Fibroblast of pulmonary artery (primary cell): ENCODE measurements at regions not wholly inside any gene's neighbourhood (a gene's known extent, or its start where the extent isn't known, plus 50 kb on each side); places are given as distances from the start of the nearest gene placed in this dataset.

ENCODE experiments used
- DNase-seq: peaks from one replicate; pipeline ENCODE4 v3.0.0-alpha.2; 2010; ENCODE audit warnings: low read depth
- H3K4me3 ChIP-seq: replicated peaks from 2 replicates; pipeline ENCODE4 v1.5.1; 2011; ENCODE audit warnings: low read depth, mild to moderate bottlenecking, control low read depth, low read length, moderate library complexity
- CTCF ChIP-seq: IDR thresholded peaks from 2 replicates; pipeline ENCODE4 v1.5.1; 2011; ENCODE audit warnings: mild to moderate bottlenecking, control low read depth, low read length, inconsistent platforms; ENCODE audit errors: missing control alignments

- DNase-seq = no peak
- TF ChIP-seq CTCF = no peak
- no peak overlapping the region for H3K4me3 ChIP-seq
Observed at GRCh38 chr6:3594201-3594600, 137.4 kb upstream of the SLC22A23 start.

- no peak for DNase-seq
- TF ChIP-seq CTCF = no peak
- H3K4me3 ChIP-seq = no peak overlapping the region
Observed at GRCh38 chr6:3593161-3593560, 136.3 kb upstream of the SLC22A23 start.

- no peak overlapping the region for H3K4me3 ChIP-seq
- no peak for TF ChIP-seq CTCF
- DNase-seq = peak; percentile 98
Observed at GRCh38 chr6:3592371-3592941, 135.6 kb upstream of the SLC22A23 start.

- no peak overlapping the region for H3K4me3 ChIP-seq
- DNase-seq = no peak
- TF ChIP-seq CTCF = no peak
Observed at GRCh38 chr6:3591970-3592369, 135.1 kb upstream of the SLC22A23 start.

GRCh38 chr6:3587660-3588059 lies 130.8 kb upstream of the SLC22A23 start:
- H3K4me3 ChIP-seq = no peak overlapping the region
- DNase-seq = no peak
- TF ChIP-seq CTCF = no peak

- DNase-seq = peak; percentile 80
- TF ChIP-seq CTCF = no peak
- no peak overlapping the region for H3K4me3 ChIP-seq
Observed at GRCh38 chr6:3585320-3585935, 128.6 kb upstream of the SLC22A23 start.

GRCh38 chr6:3584606-3585005 lies 127.8 kb upstream of the SLC22A23 start:
- TF ChIP-seq CTCF = no peak
- peak; percentile 20 for DNase-seq
- no peak overlapping the region for H3K4me3 ChIP-seq
